Activated T-cell treated with anti-CD3 and anti-CD28 coated beads for 24 hours (primary cell): ENCODE measurements at regions not wholly inside any gene's neighbourhood (a gene's known extent, or its start where the extent isn't known, plus 50 kb on each side); places are given as distances from the start of the nearest gene placed in this dataset.

Source experiments
- DNase-seq: peaks from one replicate; pipeline ENCODE4 v3.0.0-alpha.2; 2020; ENCODE audit warnings: low read depth

DNA sequence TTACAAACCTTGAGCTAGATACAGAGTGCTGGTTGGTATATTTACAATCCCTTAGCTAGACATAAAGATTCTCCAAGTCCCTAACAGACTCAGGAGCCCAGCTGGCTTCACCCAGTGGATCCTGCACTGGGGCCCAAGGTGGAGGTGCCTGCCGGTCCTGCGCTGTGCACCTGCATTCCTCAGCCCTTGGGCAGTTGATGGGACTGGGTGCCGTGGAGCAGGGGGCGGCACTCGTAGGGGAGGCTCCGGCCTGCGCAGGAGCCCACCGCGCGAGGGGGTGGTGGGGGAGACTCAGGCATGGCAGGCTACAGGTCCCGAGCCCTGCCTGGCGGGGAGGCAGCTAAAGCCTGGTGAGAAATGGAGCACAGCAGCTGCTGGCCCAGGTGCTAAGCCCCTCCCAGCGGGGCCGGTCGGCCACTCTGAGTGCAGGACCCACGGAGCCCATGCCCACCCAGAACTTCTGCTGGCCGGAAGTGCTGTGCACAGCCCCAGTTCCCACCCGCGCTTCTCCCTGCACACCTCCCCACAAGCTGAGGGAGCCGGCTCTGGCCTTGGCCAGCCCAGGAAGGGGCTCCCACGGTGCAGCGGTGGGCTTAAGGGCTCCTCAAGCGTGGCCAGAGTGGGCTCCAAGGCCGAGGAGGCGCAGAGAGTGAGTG lies 1464.7 kb downstream of the EFNA5 start:
- DNase-seq, result no peak

DNA sequence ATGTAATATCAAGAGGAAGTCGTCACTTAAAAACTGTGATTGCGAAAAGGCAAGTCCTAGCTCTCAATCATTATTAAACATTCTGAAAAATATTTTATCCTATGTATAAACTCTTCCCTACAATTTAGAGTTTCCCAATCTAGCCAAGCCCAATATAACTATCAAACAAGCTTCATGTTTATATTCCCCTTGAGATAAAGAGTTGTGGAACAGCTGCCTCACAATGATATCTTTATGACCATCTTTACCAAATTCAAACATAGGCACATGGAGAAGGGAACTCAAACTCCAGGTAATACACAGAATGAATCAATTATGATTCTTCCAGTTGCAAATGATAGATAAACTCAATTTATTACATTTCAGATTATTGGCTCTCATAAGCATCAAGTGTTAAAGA lies 1468.7 kb downstream of the EFNA5 start:
- no peak for DNase-seq

DNA sequence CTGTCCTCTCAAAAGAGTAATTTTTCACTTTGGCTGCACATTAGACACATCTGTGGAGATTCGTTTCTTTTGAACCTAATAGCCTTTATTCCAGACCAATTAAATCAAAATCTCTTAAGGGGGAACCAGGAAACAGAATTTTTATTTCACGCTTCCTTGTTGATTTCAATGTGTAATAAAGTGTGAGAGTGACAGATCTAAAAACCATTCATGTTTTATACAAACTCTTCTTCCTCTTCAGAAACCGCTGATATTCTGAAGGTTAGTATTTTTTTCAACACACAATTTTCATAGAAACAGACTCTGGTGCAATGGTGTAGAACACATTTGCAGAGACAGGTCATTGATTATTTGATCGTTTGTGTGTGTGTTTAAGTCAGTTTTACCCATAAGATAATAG lies 1469.8 kb downstream of the EFNA5 start:
- DNase-seq, result no peak

DNA sequence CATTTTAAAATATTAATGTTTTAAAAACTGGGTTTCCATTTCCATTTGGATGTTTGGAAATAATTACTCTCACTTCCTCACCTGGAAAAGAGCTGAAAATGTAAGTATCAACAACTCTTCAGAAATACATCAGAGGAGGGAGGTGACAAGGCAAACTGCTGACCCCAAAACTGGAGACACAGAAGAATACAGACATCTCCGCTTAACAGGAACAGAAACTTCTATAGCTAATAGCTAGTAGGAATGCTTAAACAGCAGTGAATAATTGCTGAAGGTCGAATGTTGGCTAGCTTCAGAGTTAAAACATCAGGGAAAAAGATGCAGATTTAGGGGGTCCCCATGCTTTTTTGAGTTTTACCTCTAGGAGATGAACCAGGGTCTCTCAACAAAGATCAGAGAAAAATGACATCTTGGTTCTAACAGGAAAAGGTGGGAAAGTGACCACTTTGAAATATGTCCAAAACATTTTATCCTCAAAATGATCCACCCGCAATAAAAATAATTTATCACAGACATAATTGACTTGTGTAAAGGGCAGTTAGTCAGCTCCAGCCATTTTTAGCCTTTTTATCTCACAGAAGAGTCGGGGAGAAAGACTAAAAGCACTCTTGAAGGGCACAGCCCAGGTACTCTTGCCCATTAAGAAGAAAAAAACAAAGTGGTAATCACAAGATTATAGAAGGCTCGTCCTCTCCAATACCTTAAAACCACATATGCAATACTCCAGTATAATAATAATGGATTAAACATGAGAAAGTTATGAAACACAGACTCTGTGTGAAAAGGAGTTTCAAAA lies 1474.9 kb downstream of the EFNA5 start:
- no peak for DNase-seq

DNA sequence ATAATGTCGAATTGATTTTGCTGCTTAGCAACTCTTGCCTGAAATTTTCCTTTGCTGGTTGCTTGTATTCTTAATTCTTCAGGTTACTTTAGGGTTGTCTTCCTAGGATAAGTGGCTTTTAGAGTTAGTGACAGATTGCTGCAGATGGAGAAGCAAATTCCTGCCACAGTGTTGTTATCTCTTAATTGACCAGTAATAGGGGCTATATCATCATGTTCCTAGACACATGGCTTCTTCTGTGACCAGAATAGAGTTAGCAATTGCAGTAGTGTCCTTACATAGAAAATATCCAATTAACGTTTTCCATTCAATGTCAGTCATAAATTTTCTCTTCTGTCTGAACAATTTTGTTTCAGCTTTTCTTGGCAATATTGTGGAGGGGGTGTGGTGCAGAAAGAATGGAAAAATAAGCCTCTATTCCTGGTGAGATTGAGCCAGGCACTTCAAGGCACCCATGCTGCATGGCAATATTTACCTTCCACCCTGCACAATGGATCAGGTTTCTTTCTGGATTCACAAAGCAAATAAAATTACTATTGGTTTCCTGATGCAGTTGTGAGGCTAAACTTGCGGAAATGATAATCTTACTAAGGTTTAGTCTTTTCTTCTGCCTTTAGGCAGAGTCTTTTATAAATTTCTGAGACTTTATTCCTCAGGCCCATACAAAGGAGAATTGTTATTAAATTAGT lies 1481.5 kb downstream of the EFNA5 start:
- DNase-seq, result no peak

DNA sequence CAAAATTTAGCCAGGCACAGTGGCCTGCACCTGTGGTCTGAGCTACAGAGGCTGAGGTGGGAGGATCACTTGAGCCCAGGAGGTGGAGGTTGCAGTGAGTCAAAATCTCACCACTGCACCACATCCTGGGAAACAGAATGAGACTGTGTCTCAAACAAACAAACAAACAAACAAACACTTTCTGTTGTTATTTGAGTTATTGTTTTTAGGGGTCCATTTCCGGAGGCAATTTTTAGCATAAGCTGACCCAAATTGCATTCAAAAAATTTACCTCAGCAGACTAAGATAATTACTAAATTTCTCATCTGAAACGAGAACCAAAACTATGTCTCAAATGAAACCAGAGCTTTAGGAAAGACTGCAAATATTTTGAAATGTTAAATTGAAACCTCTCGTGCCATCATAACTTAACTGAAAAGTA lies 1485.1 kb downstream of the EFNA5 start:
- no peak for DNase-seq

DNA sequence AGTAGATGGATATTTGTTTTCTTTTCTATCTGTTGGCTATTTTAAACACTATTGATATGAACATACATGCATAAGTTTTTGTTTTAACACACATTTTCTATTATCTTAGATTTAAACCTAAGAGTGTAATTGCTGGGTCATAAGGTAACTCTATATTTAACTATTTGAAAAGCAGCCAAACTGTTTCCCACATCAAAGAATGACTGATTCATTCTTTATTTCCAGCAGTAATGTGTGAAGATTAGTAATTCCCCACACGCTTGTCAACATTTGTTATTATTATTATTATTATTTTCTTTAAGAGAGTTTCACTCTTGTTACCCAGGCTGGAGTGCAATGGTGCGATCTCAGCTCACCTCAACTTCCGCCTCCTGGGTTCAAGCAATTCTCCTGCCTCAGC lies 1495.8 kb downstream of the EFNA5 start:
- DNase-seq, result no peak

DNA sequence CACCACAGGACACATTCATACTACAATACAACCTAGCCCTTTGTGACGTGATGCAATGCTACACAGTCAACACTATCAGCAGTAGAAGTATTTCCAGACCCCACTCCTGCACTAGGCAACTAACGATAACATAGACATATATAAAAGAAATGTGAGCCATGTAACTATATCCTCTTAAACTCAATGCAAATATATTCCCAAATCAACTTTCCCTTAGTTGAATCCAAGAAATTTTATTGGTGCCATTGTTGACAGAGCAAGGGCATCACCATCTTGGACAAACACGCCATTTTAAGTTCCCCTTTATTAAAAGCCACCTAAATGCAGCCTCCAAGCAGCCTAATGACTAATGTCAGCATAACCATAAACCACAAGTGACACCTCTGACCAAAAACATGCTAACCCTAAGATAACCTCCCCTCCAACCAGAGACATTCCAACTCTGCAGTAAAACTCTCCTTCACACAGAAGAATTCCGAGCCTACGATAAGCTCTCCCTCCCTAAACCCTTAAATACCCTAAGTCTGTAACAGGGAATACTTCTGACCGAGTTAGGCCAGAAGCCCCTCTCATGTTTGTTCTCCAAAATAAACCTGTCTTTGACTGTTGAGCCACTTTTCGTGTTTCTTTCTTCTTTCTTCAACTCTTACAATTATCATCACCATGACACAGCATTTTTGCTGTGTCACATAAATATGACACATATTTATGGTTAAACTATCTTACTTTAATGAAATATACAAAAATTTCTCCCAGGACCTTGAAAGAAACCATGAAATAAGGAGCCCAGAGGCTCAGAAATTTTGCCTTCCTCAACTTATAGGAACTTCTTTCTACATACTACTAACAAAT lies 1497.8 kb downstream of the EFNA5 start:
- no peak for DNase-seq

DNA sequence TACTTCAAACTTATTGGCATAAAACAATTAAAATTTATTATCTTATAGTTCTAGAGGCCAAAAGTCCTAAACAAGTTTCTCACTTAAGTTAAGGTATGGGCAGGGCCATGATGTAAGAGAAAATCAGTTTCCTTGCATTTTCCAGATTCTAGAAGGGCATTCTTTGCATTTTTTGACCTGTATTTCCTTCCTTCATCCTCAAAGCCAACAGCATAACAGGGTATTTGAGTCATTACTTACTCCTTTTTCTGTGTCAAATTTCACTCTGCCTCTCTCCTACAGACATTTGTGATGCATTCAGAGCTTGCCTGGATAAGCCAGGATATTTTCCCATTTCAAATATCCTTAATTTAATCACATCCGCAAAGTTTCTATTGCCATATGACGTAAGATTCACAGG lies 1499.0 kb downstream of the EFNA5 start:
- DNase-seq, result no peak

DNA sequence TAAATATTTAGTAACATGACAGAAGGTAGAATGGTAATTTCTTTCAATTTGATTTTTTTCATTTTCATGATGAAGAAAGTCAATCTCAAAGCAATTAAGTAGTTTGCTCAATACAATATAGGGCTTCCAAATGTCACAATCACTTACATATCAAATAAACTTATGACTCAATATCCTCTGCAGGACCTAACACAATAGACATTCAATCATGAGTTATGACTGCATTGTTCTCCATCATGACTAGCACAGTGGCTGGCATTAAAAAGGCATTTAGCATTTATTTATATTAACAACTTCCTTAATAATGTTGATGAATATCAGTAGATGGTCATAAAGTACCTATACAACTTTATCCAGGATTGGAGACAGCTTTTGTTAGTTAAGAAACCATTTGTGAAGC lies 1499.6 kb downstream of the EFNA5 start:
- DNase-seq, result no peak

DNA sequence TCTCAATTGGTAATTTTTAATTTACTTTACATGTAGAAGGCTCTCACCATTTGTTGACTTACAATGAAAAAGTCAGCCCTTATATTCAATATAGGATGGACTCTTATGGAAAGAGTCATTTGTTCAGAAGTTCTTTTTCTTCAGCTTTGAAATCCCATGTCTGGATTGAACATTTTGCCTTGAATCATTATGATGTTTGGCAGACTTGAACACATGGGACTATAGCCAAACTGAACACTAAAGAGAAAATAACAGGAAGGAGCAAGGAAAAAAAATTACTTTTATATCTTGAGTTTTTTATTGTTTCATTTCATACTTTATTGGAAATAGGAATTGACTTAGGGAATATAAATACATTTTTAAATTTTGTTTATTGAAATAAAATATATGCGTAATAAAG lies 1503.0 kb downstream of the EFNA5 start:
- DNase-seq, result no peak

DNA sequence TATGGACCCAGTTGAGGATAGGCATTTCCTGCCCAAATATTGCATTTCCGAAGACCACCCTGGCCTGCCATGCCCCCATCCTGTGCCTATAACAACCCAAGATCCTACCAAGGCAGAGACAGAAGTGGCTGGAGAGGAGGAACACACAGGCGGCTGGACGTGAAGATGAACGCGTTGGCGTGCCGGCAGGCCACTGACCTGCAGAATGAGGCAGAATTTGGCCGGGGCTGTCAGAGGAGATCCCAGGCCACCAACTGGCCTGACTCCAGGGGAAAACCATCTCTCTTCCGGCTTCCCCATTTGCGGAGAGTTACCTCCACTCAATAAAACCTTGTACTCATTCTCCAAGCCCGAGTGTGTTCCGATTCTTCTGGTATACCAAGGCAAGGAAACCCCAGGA lies 1507.5 kb downstream of the EFNA5 start:
- no peak for DNase-seq

DNA sequence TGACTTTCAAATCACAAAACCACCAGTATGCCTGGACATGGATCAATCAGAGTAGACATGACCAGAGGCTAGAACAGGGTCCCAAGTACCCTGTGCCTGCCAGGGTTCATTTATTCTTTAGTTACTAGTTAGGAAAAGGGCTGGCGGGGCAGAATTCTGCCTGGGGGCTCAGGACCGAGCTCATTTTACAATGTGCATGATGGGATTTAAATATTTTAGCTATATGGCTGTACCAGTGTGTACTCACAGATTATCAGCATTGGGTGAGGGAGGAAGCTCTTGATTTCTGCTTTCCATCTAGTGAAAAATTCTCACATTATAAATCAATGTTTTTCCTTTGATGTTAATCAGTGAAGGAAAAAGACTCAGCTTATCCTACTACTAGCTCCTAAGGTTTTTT lies 1511.1 kb downstream of the EFNA5 start:
- DNase-seq, result no peak

DNA sequence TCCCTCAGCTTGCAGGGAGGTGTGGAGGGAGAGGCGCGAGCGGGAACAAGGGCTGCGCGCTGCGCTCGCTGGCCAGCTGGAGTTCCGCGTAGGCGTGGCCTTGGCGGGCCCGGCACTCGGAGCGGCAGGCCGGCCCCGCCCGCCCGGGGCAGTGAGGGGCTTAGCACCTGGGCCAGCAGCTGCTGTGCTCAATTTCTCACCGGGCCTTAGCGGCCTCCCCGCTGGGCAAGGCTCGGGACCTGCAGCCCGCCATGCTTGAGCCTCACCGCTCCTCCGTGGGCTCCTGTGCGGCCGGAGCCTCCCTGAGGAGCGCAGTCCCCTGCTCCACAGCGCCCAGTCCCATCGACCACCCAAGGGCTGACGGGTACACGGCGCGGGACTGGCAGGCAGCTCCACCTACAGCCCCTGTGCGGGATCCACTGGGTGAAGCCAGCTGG lies 1516.4 kb downstream of the EFNA5 start:
- no peak for DNase-seq

DNA sequence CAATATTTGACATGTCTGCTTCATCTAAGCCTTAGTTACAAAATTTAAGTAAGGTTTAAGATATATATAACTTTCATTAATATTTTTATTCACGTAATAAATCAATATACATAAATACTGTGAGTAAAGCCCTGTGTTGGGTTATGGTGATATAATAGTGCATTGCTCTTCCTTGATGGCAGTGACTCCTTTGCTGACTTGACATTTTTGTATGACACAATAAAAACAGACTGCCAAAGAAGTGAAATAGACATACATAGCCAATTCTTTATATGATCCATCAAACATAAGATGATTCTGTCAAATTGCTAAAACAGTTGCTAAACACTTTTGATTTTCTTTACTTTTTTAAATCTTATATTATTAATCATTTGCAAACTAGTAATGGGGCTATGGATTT lies 1518.2 kb downstream of the EFNA5 start:
- DNase-seq, result no peak

DNA sequence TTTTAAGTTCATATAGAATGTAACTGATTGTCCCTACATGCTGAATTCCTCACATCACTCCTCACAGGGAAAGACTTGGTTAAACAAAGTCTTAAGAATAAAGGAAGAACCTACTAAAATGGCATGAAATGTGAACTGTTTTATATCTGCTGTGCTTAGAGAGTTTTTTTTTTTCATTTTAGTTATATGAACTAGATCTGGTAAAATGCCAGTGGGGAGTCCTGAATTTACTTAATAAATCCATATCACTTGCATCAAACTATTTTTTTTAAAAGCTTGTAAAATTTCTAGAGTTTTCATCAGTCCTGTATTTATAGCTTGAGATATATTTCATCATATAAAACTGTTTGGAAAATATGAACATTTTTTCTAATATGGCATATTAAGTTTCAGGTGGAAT lies 1528.6 kb downstream of the EFNA5 start:
- no peak for DNase-seq

DNA sequence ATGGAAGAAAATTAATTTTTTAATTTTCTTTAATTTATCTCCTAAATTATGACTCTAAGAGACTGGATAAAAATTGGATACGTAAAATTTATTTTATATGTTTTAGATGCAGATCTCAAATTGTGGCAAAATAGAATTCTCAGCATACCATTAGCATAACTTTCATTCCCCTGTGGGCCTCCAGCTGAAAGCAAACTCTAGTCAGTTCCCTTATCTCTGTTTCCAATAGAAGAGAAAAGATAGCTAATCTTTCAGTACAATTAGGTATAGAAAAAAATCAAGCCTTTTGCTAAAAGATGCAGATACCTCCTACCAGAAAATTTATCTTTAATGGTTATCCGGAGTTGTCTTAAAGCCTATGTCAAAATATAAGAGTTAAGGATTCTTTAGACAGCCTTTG lies 1530.6 kb downstream of the EFNA5 start:
- no peak for DNase-seq

DNA sequence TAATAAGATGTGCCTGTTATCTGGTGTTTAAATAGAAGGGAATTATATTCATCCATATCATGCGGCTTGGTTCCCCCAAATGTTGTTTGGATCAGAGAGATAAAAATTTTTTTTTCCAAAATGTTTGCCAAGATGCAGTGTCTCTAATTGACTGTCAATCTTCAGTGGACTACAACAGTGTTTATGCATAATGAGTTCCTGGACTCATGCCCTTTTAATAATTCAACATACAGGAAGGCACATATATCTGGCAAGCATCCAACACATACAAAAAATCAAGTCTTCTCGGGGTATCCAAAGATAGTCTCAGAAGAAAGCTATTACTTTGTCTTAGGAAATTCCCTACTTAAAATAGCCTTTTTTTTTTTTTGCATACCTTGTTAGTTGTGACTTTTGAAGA lies 1534.7 kb downstream of the EFNA5 start:
- no peak for DNase-seq

DNA sequence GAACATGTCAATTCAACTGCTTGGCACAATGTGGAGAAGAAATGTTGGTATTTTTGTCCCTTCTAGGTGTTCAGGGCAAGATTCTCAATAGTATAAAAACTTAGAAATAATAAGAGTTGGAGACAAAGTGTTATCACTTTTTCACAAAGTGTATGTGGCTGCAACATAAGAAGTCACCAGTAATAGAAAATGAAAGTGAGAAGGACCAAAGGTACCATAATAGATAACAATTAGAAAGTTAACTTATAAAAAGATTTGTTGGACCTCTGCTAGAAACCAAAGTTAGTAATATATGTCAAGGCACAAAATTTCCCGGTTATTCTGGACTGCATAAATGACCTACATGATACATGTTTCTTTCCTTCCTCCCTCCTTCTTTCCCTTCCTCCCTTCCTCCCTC lies 1535.3 kb downstream of the EFNA5 start:
- no peak for DNase-seq

DNA sequence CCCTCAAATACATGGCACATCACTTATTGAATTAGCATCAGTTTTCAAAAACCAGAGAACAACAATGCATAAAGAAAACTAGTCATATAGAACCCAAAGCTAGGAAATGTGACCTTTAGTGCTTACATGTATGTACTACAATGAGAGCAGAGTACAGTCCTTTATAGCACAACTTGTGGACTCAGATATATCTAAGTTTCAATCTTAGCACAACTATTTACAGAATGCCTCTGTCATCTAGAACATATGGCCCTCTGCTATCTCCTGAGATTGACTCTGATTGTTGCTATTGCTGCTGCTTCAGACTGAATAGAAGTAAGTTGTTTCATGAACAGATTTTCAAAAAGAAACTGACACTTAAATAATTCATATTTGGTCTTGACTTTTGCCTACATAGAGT lies 1536.2 kb downstream of the EFNA5 start:
- DNase-seq, result no peak

DNA sequence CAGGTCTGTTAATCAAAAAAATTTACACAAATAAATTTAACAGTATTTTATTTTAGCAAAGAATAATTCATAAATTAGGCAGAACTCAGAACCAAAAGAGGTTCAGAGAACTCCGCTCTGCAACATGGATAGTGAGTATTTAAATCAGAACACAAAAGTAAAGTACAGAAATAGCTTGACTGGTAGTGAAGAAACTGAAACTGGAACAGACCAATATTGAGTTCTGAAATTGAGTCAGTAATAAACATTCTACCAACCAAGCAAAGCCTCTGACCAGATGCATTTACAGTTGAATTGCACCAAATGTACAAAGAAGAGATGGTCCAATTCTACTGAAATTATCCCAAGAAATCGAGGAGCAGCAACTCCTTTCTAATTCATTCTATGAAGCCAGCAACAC lies 1542.8 kb downstream of the EFNA5 start:
- DNase-seq, result no peak

DNA sequence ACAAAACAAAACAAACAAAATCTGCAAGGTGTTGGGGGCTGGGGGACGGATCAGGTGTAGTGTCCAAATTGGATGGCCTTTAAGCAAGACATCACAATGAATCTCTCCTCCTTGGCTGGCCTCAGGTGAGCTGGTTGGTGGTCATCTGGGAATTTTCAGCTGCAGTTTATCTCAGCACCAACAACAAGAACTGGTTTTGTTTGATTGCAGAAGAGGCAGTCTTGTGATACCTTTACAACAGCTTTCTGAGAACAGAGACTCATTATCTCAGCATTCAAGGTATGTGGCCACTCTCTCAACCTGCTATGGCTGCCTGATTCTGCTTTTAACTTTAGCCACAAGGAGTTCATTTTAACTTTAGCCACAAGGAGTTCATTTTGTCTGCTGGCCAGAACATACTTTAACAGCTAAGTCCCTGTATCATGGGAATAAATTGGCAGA lies 1543.4 kb downstream of the EFNA5 start:
- no peak for DNase-seq
